Neuronal stem cell (in vitro differentiated cells): ENCODE measurements at regions not wholly inside any gene's neighbourhood (a gene's known extent, or its start where the extent isn't known, plus 50 kb on each side); places are given as distances from the start of the nearest gene placed in this dataset.

ENCODE experiments used
- DNase-seq: peaks from one replicate; pipeline ENCODE4 v3.0.0-alpha.2; 2013; ENCODE audit warnings: low spot score
- H2AFZ ChIP-seq: one replicate; pipeline ENCODE4 v1.6.1; 2013; ENCODE audit warnings: mild to moderate bottlenecking, low read length, inconsistent platforms
- H2AK5ac ChIP-seq: 2 replicates; pipeline ENCODE4 v1.6.1; 2013; ENCODE audit warnings: low read depth, mild to moderate bottlenecking, inconsistent platforms, low read length, moderate library complexity, mixed read lengths
- H2BK120ac ChIP-seq: 2 replicates; pipeline ENCODE4 v1.6.1; 2013; ENCODE audit warnings: low read depth, mild to moderate bottlenecking, inconsistent platforms, low read length, moderate library complexity, mixed read lengths
- H2BK12ac ChIP-seq: one replicate; pipeline ENCODE4 v1.6.1; 2013; ENCODE audit warnings: low read length, inconsistent platforms
- H2BK15ac ChIP-seq: 2 replicates; pipeline ENCODE4 v1.6.1; 2013; ENCODE audit warnings: mild to moderate bottlenecking, low read length, inconsistent platforms, mixed read lengths
- H2BK5ac ChIP-seq: one replicate; pipeline ENCODE4 v1.6.1; 2013; ENCODE audit warnings: inconsistent platforms, mild to moderate bottlenecking, low read length, moderate library complexity
- H3K14ac ChIP-seq: one replicate; pipeline ENCODE4 v1.6.1; 2013; ENCODE audit warnings: low read length, inconsistent platforms
- H3K18ac ChIP-seq: 2 replicates; pipeline ENCODE4 v1.6.1; 2013; ENCODE audit warnings: low read length, inconsistent platforms
- H3K23ac ChIP-seq: 2 replicates; pipeline ENCODE4 v1.6.1; 2013; ENCODE audit warnings: low read depth, mild to moderate bottlenecking, mixed read lengths, low read length, inconsistent platforms; ENCODE audit not compliant: poor library complexity
- H3K27ac ChIP-seq: replicated peaks from 3 replicates; pipeline ENCODE4 v1.5.1; 2013; ENCODE audit warnings: low read length, inconsistent platforms
- H3K27me3 ChIP-seq, 3 experiments: 2 replicates each; pipeline ENCODE4 v1.6.1; 2013; ENCODE audit warnings: low read length in 3 of 3, mild to moderate bottlenecking in 2 of 3, inconsistent platforms in 1 of 3, low read depth in 1 of 3, mixed read lengths in 1 of 3, moderate library complexity in 1 of 3; ENCODE audit not compliant: control insufficient read depth in 3 of 3, insufficient read depth in 3 of 3
- H3K36me3 ChIP-seq, 2 donors: replicated peaks in 1 of 2; 2 replicates each; pipeline ENCODE4 v1.6.1; 2013; ENCODE audit warnings: low read length in 2 of 2; ENCODE audit not compliant: control insufficient read depth in 2 of 2, insufficient read depth in 2 of 2
- H3K4ac ChIP-seq: 2 replicates; pipeline ENCODE4 v1.6.1; 2013; ENCODE audit warnings: inconsistent platforms, mild to moderate bottlenecking, low read length, moderate library complexity
- H3K4me1 ChIP-seq, 2 donors: 1 replicate in 1 of 2; 2 replicates in 1 of 2; pipeline ENCODE4 v1.6.1; 2013; ENCODE audit warnings: low read length in 2 of 2, low read depth in 1 of 2; ENCODE audit not compliant: control insufficient read depth in 2 of 2, insufficient read depth in 1 of 2
- H3K4me2 ChIP-seq: one replicate; pipeline ENCODE4 v1.6.1; 2013; ENCODE audit warnings: mild to moderate bottlenecking, low read length, inconsistent platforms; ENCODE audit not compliant: insufficient read depth, poor library complexity, severe bottlenecking
- H3K4me3 ChIP-seq, 2 donors: 2 replicates each; pipeline ENCODE4 v1.5.1; 2013; ENCODE audit warnings: low read length in 2 of 2, mild to moderate bottlenecking in 2 of 2, inconsistent platforms in 1 of 2, moderate library complexity in 1 of 2
- H3K79me1 ChIP-seq: one replicate; pipeline ENCODE4 v1.6.1; 2013; ENCODE audit warnings: low read depth, mild to moderate bottlenecking, inconsistent platforms, low read length, moderate library complexity
- H3K9ac ChIP-seq: one replicate; pipeline ENCODE4 v1.6.1; 2013; ENCODE audit warnings: mild to moderate bottlenecking, low read depth, low read length, inconsistent platforms; ENCODE audit not compliant: poor library complexity
- H3K9me3 ChIP-seq, 2 donors: replicated peaks in 1 of 2; 2 replicates each; pipeline versions ENCODE3 to v1.6.1; 2013; ENCODE audit warnings: low read length in 2 of 2, mild to moderate bottlenecking in 2 of 2, inconsistent platforms in 1 of 2, low read depth in 1 of 2, mixed read lengths in 1 of 2, moderate library complexity in 1 of 2; ENCODE audit not compliant: control insufficient read depth in 2 of 2, insufficient read depth in 1 of 2
- H4K8ac ChIP-seq: one replicate; pipeline ENCODE4 v1.6.1; 2013; ENCODE audit warnings: low read depth, mild to moderate bottlenecking, inconsistent platforms, low read length, moderate library complexity
- H4K91ac ChIP-seq: one replicate; pipeline ENCODE4 v1.6.1; 2013; ENCODE audit warnings: low read length, low read depth, mild to moderate bottlenecking, inconsistent platforms; ENCODE audit not compliant: poor library complexity
- WGBS, 2 donors: extraction: QIAGEN DNeasy Blood & Tissue Kit; methylation state at CpG; one replicate each; pipeline ENCODE4 v1.1.7; 2013; ENCODE audit warnings: missing lambda C conversion rate in 2 of 2, mixed read lengths in 1 of 2; ENCODE audit not compliant: insufficient read length in 2 of 2, insufficient replicate concordance in 1 of 2; ENCODE audit errors: extremely low coverage in 2 of 2; 5-methylcytosine and 5-hydroxymethylcytosine counted together

DNA sequence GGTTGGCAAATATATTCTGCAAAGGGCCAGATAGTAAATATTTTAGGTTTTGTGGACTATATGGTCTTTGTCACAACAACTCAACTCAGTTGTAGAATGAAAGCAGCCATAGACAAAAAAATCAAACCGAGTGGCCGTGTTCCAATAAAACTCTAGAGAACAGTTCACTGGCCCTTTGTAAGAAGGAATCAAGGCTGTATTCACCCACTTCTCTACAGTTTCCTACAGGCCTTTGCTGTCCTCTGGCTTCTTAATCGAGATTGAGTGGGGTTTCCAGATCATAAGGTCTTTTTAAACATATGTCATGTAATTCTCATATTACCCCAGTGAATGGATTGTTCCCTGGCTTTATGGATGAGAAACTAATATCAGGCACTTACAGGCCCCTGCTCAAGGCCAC lies 448.9 kb upstream of the ETAA1 start:
- Histone ChIP-seq H3K4me1 (no peaks in the 10 kb centered on the region), H3K9ac (no peak overlapping the region), H3K23ac (no peak overlapping the region), H2BK120ac (no peak overlapping the region), H3K9me3 (no peaks in the 10 kb centered on the region), H2BK15ac (no peak overlapping the region), H3K14ac (no peak overlapping the region), H3K18ac (no peak overlapping the region), H4K8ac (no peak overlapping the region), H3K27ac (no peak overlapping the region), H4K91ac (no peak overlapping the region), H3K4me2 (no peak overlapping the region), H3K4me3 (no peak overlapping the region), H3K27me3 (no peaks in the 10 kb centered on the region), H2BK12ac (no peak overlapping the region), H3K36me3 (no peaks in the 10 kb centered on the region), H3K79me1 (no peaks in the 10 kb centered on the region), H2AFZ (no peak overlapping the region), H3K4ac (no peak overlapping the region), H2AK5ac (no peak overlapping the region), H2BK5ac (no peak overlapping the region)
- no peak for DNase-seq
- no CpG with 5 or more reads among the region's 3 CpGs for WGBS, 2 donors

GRCh38 chr2:66957198-66957597 lies 439.9 kb upstream of the ETAA1 start:
- H3K23ac ChIP-seq = no peak overlapping the region
- peaks cover 0 to 3% of the 10 kb centered on the region in 2 donors for H3K4me1 ChIP-seq
- no peak overlapping the region for H3K14ac ChIP-seq
- no peak overlapping the region for H3K9ac ChIP-seq
- no peak overlapping the region for H3K27ac ChIP-seq
- H2AFZ ChIP-seq = no peak overlapping the region
- H3K9me3 ChIP-seq = no peaks in the 10 kb centered on the region
- no peak overlapping the region for H2AK5ac ChIP-seq
- H3K4me3 ChIP-seq = no peak overlapping the region
- DNase-seq = no peak
- H3K27me3 ChIP-seq = no peaks in the 10 kb centered on the region
- H4K91ac ChIP-seq = no peak overlapping the region
- WGBS, 2 donors = no CpG with 5 or more reads among the region's 3 CpGs
- no peak overlapping the region for H3K18ac ChIP-seq
- no peak overlapping the region for H2BK12ac ChIP-seq
- H3K4ac ChIP-seq = no peak overlapping the region
- H3K4me2 ChIP-seq = no peak overlapping the region
- H2BK120ac ChIP-seq = no peak overlapping the region
- H3K79me1 ChIP-seq = no peaks in the 10 kb centered on the region
- no peak overlapping the region for H2BK15ac ChIP-seq
- H3K36me3 ChIP-seq = no peaks in the 10 kb centered on the region
- H4K8ac ChIP-seq = no peak overlapping the region
- no peak overlapping the region for H2BK5ac ChIP-seq

DNA sequence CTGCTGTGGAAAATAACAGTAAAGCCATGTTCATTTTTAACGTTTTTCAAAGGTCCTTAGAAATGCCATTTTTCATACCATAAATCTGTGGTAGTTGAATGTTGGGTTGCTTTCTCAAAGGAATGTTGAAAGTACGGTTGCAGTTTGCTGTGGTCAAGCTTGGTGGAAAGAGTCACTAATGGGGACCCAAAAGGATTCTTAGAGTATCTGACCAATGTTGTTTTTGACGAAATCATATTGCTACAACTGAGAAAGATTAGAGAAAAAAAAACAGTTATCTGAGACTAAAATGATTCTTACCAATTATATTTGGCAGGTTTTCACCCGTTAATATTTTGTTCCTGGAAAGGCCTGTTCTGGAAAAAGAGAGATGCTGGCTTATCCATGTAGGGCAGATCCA lies 439.5 kb upstream of the ETAA1 start:
- H2BK5ac ChIP-seq = no peak overlapping the region

GRCh38 chr2:66960161-66960560 lies 437.0 kb upstream of the ETAA1 start:
- Histone ChIP-seq H3K9me3 (no peaks in the 10 kb centered on the region), H3K4me2 (no peak overlapping the region), H2BK15ac (no peak overlapping the region), H3K4ac (no peak overlapping the region), H3K18ac (no peak overlapping the region), H3K36me3 (no peaks in the 10 kb centered on the region), H4K91ac (no peak overlapping the region), H2AFZ (no peak overlapping the region), H3K4me1 (peaks cover 0 to 11% of the 10 kb centered on the region in 2 donors), H3K14ac (no peak overlapping the region), H2BK120ac (no peak overlapping the region), H3K4me3 (no peak overlapping the region), H2AK5ac (no peak overlapping the region), H2BK12ac (no peak overlapping the region), H3K79me1 (no peaks in the 10 kb centered on the region), H3K27me3 (no peaks in the 10 kb centered on the region), H3K27ac (no peak overlapping the region), H3K23ac (no peak overlapping the region), H2BK5ac (no peak overlapping the region), H3K9ac (no peak overlapping the region), H4K8ac (no peak overlapping the region)
- WGBS, 2 donors = no CpG with 5 or more reads among the region's 7 CpGs
- no peak for DNase-seq

More for the DNA sequence above, 439.5 kb upstream of the ETAA1 start:
- Histone ChIP-seq H3K36me3 (no peaks in the 10 kb centered on the region), H3K18ac (no peak overlapping the region), H3K9ac (no peak overlapping the region), H3K9me3 (no peaks in the 10 kb centered on the region), H3K4me3 (no peak overlapping the region), H3K79me1 (no peaks in the 10 kb centered on the region), H3K14ac (no peak overlapping the region), H2BK120ac (no peak overlapping the region), H2AK5ac (no peak overlapping the region), H2BK15ac (no peak overlapping the region), H4K8ac (no peak overlapping the region), H3K23ac (no peak overlapping the region), H2AFZ (no peak overlapping the region), H2BK12ac (no peak overlapping the region), H3K4me1 (peaks cover 0 to 6% of the 10 kb centered on the region in 2 donors), H3K4ac (no peak overlapping the region), H4K91ac (no peak overlapping the region), H3K27ac (no peak overlapping the region), H3K4me2 (no peak overlapping the region), H3K27me3 (no peaks in the 10 kb centered on the region)
- WGBS, 2 donors = no CpG with 5 or more reads among the region's 4 CpGs
- no peak for DNase-seq
